Upper lobe of left lung (tissue), 6 donors: ENCODE measurements at regions not wholly inside any gene's neighbourhood (a gene's known extent, or its start where the extent isn't known, plus 50 kb on each side); places are given as distances from the start of the nearest gene placed in this dataset.
"Not testable (repeated sequence)": the region's sequence is repeated elsewhere in the genome, so short reads cannot be mapped to it uniquely, and the experiment has no call there.

Experiments
- ATAC-seq, 2 donors: fragments of 200-7000 bp; cut with Tn5 transposase; one replicate each; pipeline ENCODE4 v1.9.1; 2022; ENCODE audit warnings: mild to moderate bottlenecking in 2 of 2, moderate library complexity in 2 of 2; ENCODE audit not compliant: low FRiP score in 2 of 2
- DNase-seq, 2 donors: peaks; one replicate each; pipeline ENCODE4 v3.0.0-alpha.2; 2019 to 2020
- H3K27ac ChIP-seq, 4 donors: fragments of 200-600 bp; sonication (generic); one replicate each; pipeline ENCODE4 v1.5.1; 2016 to 2019
- H3K27me3 ChIP-seq, 4 donors: fragments of 200-600 bp; sonication (generic); one replicate each; pipeline ENCODE4 v1.5.1; 2017 to 2019
- H3K36me3 ChIP-seq, 4 donors: fragments of 200-600 bp; sonication (generic); one replicate each; pipeline ENCODE4 v1.5.1; 2016 to 2019
- H3K4me1 ChIP-seq, 4 donors: fragments of 200-600 bp; sonication (generic); one replicate each; pipeline ENCODE4 v1.5.1; 2018 to 2019
- H3K4me3 ChIP-seq, 4 donors: fragments of 200-600 bp; sonication (generic); one replicate each; pipeline ENCODE4 v1.5.1; 2017 to 2019; ENCODE audit warnings: mild to moderate bottlenecking in 2 of 4, moderate library complexity in 1 of 4
- H3K9me3 ChIP-seq, 4 donors: fragments of 200-600 bp; sonication (generic); one replicate each; pipeline ENCODE4 v1.5.1; 2018 to 2019
- CTCF ChIP-seq, 6 experiments: fragments of 450-650 bp in 4 of 6; fragments of 200-600 bp in 2 of 6; sonication (generic) in 2 of 6; IDR thresholded peaks; one replicate each; pipeline ENCODE4 v1.5.1; 2016 to 2019; ENCODE audit warnings: antibody characterized with exemption in 6 of 6
- EP300 ChIP-seq, 4 donors: sonication (generic); formaldehyde crosslinking; IDR thresholded peaks; one replicate each; pipeline ENCODE4 v1.5.1; 2017; ENCODE audit warnings: antibody characterized with exemption in 4 of 4, control low read depth in 2 of 4
- POLR2A ChIP-seq, 4 donors: fragments of 450-650 bp; IDR thresholded peaks; one replicate each; pipeline ENCODE4 v1.5.1; 2016 to 2017; ENCODE audit warnings: antibody characterized with exemption in 4 of 4, mild to moderate bottlenecking in 2 of 4
- POLR2AphosphoS5 ChIP-seq, 2 donors: sonication (generic); formaldehyde crosslinking; IDR thresholded peaks; one replicate each; pipeline ENCODE4 v1.5.1; 2017; ENCODE audit warnings: antibody characterized with exemption in 2 of 2
- WGBS, 2 donors: methylation state at CpG; one replicate each; pipeline ENCODE4 v1.1.5; 2017 to 2018; 5-methylcytosine and 5-hydroxymethylcytosine counted together
- donor health status: DM: no; HTN: no; CAD: no; lungs with moderate emphysema.
- donor health status: DM: no; HTN: yes; CAD: no; lungs with severe emphysema.

- TF ChIP-seq POLR2A (IDR thresholded peaks at IDR 0.05) (no peak), EP300 (IDR thresholded peaks at IDR 0.05) (no peak), CTCF (IDR thresholded peaks at IDR 0.05) (no peak), POLR2AphosphoS5 (IDR thresholded peaks at IDR 0.05) (no peak)
- H3K27ac ChIP-seq = no peak overlapping the region
- no peak for DNase-seq
- H3K36me3 ChIP-seq = no peaks in the 10 kb centered on the region
- no peaks in the 10 kb centered on the region for H3K4me1 ChIP-seq
- H3K9me3 ChIP-seq = peaks cover 0 to 3% (median 0%) of the 10 kb centered on the region in 4 donors
- no peak for ATAC-seq
- H3K4me3 ChIP-seq = no peak overlapping the region
- WGBS, 2 donors = 91 to 92% methylated on average over 2 of the region's 2 CpGs
- H3K27me3 ChIP-seq = no peaks in the 10 kb centered on the region
Measured at GRCh38 chr5:90050103-90050502, 359.5 kb downstream of the CETN3 start.

GRCh38 chr5:90047113-90047512 is 362.4 kb downstream of the CETN3 start:
- Histone ChIP-seq H3K36me3 (no peaks in the 10 kb centered on the region), H3K27me3 (no peaks in the 10 kb centered on the region), H3K4me3 (no peak overlapping the region), H3K4me1 (no peaks in the 10 kb centered on the region), H3K9me3 (peaks cover 0 to 7% (median 0%) of the 10 kb centered on the region in 4 donors), H3K27ac (no peak overlapping the region)
- 73 to 88% methylated on average over 5 of the region's 5 CpGs for WGBS, 2 donors
- TF ChIP-seq EP300 (IDR thresholded peaks at IDR 0.05) (no peak), POLR2A (IDR thresholded peaks at IDR 0.05) (no peak), CTCF (IDR thresholded peaks at IDR 0.05) (no peak), POLR2AphosphoS5 (IDR thresholded peaks at IDR 0.05) (no peak)
- no peak for DNase-seq
- no peak for ATAC-seq

GRCh38 chr5:90040082-90040481 is 369.5 kb downstream of the CETN3 start:
- not testable (repeated sequence) for H3K4me3 ChIP-seq, H3K9me3 ChIP-seq, H3K4me1 ChIP-seq, H3K27me3 ChIP-seq, DNase-seq, ATAC-seq, H3K36me3 ChIP-seq, H3K27ac ChIP-seq
- WGBS, 2 donors = 93% methylated on average over 4 of the region's 4 CpGs

- TF ChIP-seq POLR2AphosphoS5 (IDR thresholded peaks at IDR 0.05) (no peak), CTCF (IDR thresholded peaks at IDR 0.05) (no peak), EP300 (IDR thresholded peaks at IDR 0.05) (no peak), POLR2A (IDR thresholded peaks at IDR 0.05) (no peak)
- Histone ChIP-seq H3K4me3 (no peak overlapping the region), H3K9me3 (peaks cover 0 to 5% (median 0%) of the 10 kb centered on the region in 4 donors), H3K36me3 (no peaks in the 10 kb centered on the region), H3K4me1 (no peaks in the 10 kb centered on the region), H3K27me3 (no peaks in the 10 kb centered on the region), H3K27ac (no peak overlapping the region)
- no peak for DNase-seq
- WGBS, 2 donors = 84 to 85% methylated on average over 4 of the region's 4 CpGs
- ATAC-seq = no peak
Measured at GRCh38 chr5:90037646-90038045, 371.9 kb downstream of the CETN3 start.

GRCh38 chr5:90022711-90023053 is 386.9 kb downstream of the CETN3 start:
- H3K9me3 ChIP-seq = no peaks in the 10 kb centered on the region
- no peak for TF ChIP-seq CTCF (IDR thresholded peaks at IDR 0.05)
- TF ChIP-seq EP300 (IDR thresholded peaks at IDR 0.05) = no peak
- no peak for TF ChIP-seq POLR2A (IDR thresholded peaks at IDR 0.05)
- no peak for TF ChIP-seq POLR2AphosphoS5 (IDR thresholded peaks at IDR 0.05)
- H3K4me3 ChIP-seq = no peak overlapping the region
- no peaks in the 10 kb centered on the region for H3K4me1 ChIP-seq
- ATAC-seq (peak in 1 of 2 donors; percentile 36), DNase-seq (no peak)
- H3K27ac ChIP-seq = no peak overlapping the region
- H3K27me3 ChIP-seq = no peaks in the 10 kb centered on the region
- no peaks in the 10 kb centered on the region for H3K36me3 ChIP-seq
